Right ventricle myocardium superior (tissue), 1 donor: ENCODE measurements at regions not wholly inside any gene's neighbourhood (a gene's known extent, or its start where the extent isn't known, plus 50 kb on each side); places are given as distances from the start of the nearest gene placed in this dataset.

Experiments used
- ATAC-seq: fragments of 200-7000 bp; cut with Tn5 transposase; one replicate; pipeline ENCODE4 v1.9.1; 2020; ENCODE audit warnings: mild to moderate bottlenecking; ENCODE audit not compliant: poor library complexity
- DNase-seq: peaks from one replicate; pipeline ENCODE4 v3.0.0-alpha.2; 2020
- intact Hi-C: fragments of 100-400 bp; cut with DNase I; formaldehyde crosslinking; loops from one replicate; pipeline ENCODE4 v1.11.2; 2022
- donor health status: DM: no; HTN: yes; CAD: no; lungs with severe emphysema.

- no peak for DNase-seq
- no peak for ATAC-seq
- intact Hi-C loops: no loop called here
Observed at GRCh38 chr21:35222021-35222420, 172.9 kb upstream of the RUNX1 start.

GRCh38 chr21:35220301-35220700 lies 171.2 kb upstream of the RUNX1 start:
- intact Hi-C loops: no loop called here
- DNase-seq (no peak), ATAC-seq (no peak)

GRCh38 chr21:35219719-35220118 lies 170.6 kb upstream of the RUNX1 start:
- ATAC-seq (no peak), DNase-seq (no peak)
- intact Hi-C loops: no loop called here

- DNase-seq (no peak), ATAC-seq (no peak)
- intact Hi-C loops: no loop called here
Observed at GRCh38 chr21:35219291-35219690, 170.2 kb upstream of the RUNX1 start.

DNA sequence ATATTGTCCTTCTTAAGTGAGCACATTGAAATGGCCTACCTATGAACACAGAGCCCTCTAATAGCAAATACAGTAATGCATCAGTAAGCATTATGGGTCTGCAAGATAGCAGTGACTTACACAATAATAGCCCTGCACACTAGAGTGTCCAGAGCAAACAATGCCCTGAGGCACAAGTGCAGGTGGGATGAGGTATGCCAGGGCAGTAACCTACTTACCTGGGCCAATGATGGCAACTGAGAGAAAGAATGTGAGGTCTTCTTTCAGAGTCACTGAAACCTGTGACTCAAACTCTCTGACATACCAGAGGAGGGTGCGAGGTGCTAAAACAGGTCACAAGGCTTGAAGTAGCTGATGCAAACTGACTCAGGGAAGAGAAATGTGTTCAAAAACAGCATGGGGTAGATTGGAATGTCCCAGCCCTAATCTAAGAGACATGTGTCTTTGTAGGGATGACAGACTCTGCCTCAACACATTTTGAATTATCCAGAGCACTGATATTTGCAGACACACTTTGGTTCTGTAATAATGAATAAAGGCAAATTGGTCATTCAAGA lies 168.5 kb upstream of the RUNX1 start:
- intact Hi-C loops: no loop called here
- ATAC-seq (no peak), DNase-seq (no peak)

GRCh38 chr21:35216996-35217395 lies 167.9 kb upstream of the RUNX1 start:
- DNase-seq (no peak), ATAC-seq (no peak)
- intact Hi-C loops: no loop called here

- intact Hi-C loops: no loop called here
- DNase-seq: no peak
- no peak for ATAC-seq
Observed at GRCh38 chr21:35215870-35216269, 166.8 kb upstream of the RUNX1 start.

- DNase-seq: no peak
- ATAC-seq: peak; percentile 26
- intact Hi-C loops: no loop called here
Observed at GRCh38 chr21:35212393-35213127, 163.5 kb upstream of the RUNX1 start.

- DNase-seq (no peak), ATAC-seq (no peak)
- intact Hi-C loops: no loop called here
Observed at GRCh38 chr21:35211782-35212181, 162.7 kb upstream of the RUNX1 start.

DNA sequence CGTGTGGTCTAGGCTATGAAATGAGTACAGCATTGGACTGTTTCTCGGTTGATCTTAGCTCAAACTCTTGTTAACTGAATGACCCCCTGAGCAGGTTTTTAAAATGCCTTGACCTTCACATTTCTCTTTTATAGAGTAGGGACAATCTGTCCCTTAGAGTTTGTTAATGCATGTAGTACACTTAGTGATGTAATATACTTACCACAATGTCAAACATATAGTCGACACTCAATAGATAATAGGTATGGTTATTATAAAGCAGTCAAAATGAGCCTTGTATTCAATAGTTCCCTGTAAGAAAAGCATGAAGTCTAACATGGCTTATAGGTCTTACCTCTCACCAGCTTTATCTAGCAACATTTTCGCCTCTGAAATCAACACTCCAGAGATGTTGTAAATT lies 161.0 kb upstream of the RUNX1 start:
- intact Hi-C loops: no loop called here
- DNase-seq (no peak), ATAC-seq (no peak)

DNA sequence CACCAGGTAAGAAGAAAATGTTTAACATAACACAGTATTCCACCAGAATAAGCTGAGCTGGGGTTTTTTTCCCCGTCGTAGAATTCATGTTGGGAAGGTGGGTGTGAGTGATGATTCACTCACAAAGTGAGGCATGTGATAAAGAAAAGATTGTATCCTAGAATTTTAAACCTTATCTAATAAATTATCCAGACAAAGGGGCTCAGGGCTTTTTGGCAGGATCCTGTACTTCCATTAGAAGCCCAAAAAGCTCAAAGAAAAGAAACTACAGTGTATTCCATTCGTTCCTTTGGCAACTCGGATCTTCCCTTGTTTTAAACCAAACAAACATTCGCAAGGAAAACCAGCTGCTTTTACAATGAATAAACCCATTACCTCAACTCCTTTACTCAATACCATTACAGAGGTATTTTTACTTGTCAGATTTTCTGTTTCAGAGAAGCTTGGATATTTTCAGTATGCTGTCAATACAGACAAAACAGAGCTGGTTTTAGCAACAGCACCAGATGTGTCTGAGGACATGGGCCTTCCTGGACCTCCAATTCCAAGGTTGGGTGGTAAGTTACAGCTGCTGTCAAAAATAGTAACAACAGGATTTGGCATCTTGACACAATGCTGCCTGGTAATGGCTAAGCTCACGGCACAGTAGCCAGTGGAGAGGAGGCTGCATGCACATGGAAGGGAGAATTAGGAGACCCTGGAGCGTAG lies 159.9 kb upstream of the RUNX1 start:
- ATAC-seq (peak; percentile 32), DNase-seq (no peak)
- intact Hi-C loops: no loop called here

DNA sequence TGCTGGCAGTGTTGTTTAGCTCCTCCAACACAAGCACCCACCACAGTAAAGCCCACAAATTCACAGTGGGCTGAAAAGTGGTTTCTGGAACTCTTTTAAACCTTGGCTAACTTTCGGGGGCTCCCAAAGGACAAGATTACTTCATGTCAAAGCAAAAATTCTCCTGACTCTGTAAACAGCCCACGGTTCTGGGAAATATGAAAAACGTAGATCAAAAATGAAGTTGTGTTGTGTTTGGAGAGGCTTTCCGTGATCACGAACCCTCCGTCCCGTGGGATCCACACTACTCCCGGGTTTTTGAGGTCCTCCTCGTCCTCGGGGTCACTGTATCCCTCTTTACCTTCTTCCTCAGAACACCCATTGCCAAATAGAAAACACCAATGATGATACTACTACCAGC lies 159.0 kb upstream of the RUNX1 start:
- ATAC-seq: peak; percentile 36
- DNase-seq: no peak
- intact Hi-C loops: no loop called here

GRCh38 chr21:35207322-35207721 lies 158.2 kb upstream of the RUNX1 start:
- ATAC-seq: no peak

DNA sequence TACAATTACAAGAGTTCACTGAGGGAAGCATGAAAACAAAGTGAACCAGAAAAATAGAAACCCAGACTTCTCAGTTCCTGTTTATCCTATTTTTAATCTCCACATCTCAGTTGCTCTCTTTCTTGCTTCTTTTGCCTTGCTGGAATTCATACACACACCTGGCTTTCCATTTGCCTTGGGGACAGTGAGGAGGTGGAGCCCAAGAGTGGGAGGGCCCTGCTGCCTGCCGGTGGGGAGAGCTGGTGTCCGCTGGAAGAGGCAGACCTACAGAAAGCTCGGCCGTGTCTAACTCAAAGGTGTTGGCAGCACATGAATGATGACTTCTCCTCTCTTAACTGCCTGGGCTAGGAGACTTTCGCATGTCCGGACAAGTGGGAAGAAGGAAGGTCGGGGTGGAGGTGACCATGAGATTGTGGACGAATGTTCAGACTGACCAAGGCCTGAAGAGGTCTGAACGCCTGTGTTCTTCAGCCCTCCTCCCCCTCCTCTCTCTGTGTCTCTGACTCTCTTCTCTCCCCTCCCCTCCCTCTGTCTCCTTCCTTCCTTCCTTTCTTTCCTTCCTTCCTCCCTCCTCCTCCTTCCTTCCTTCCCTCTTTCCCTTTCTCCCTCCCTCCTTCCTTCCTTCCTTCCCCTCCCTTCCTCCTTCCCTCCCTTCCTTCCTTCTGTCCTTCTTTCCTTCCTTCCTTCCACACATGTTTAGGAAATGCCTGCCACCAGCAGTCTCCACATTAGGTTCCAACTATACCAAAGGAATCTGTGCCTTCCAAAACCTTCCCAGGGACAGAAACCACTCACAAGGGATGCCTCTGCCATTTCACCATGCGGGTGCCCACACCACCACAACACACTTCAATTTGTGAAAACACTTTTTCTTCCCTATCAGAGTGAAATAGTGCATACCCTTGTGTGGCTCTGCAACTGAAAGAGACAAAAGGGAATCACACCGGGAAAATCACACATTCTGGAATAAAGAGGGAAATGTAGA lies 157.3 kb upstream of the RUNX1 start:
- ATAC-seq (no peak), DNase-seq (no peak)
- intact Hi-C loops: no loop called here

More at GRCh38 chr21:35207322-35207721, 158.2 kb upstream of the RUNX1 start:
- DNase-seq: no peak
- intact Hi-C loops: no loop called here

- intact Hi-C loops: no loop called here
- peak; percentile 70 for ATAC-seq
- peak; percentile 81 for DNase-seq
Observed at GRCh38 chr21:35204850-35205541, 155.9 kb upstream of the RUNX1 start.

DNA sequence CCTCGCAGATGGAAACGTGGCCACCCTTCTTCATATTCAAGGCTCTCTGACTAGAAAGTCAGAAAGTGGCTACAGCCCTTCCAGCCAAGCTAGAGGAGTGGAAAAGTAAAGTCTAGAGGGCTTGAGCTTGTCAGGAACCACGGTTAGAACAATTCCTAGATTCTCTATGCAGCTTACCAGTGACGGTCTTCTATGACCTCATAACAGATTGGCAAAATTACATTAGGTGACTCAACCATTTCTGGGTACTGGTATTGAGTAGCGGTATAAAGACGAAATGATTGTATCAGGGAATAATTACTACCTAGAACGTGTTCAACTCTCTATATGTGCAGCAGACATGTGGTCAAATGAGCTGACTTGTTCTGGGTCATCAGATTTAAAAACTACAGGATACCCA lies 155.0 kb upstream of the RUNX1 start:
- DNase-seq: no peak
- no peak for ATAC-seq
- intact Hi-C loops: no loop called here

DNA sequence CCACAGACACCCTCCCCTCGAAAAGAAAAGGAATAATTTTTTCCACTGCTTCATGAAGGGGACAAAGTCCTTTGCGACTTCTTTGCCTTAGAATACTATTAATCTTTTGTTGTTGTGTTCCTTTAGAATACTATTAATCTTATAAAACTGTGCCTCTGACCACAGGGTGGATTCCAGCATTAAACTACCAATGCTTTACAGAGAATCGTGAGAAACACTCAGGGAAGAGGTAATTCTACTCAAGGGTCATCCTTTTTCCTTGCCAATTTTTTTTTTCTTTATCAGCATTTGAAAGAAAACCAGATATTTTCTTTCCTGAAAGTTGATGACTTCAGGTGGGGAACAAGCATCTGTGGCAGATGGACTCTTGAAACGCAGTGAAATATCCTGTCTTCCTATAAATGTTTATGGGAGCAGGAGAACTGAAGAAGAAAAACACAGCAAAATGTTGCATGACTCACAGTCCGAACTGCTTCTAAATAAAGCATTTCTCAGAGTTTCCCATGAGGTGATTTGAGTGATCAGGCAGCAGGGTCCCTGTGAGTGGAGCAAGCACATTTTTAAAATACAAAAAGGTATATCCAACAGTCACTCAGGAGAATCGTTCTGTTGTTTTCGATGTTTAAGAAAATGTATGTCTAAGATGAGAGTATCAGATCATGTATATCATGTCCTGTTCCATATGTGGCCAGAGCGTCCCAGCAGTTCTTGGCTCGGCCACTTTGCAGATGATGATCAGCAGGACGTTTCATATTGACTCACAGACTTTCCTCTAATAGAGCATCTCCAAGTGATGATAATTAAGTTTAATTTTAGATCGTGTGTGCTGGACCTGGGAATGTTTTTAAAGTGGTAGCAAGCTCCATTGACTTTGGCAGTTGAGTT lies 154.2 kb upstream of the RUNX1 start:
- intact Hi-C loops: no loop called here
- peak; percentile 15 for ATAC-seq
- DNase-seq: no peak

- ATAC-seq (no peak), DNase-seq (no peak)
- intact Hi-C loops: no loop called here
Observed at GRCh38 chr21:35202431-35202830, 153.3 kb upstream of the RUNX1 start.
